Stimulated activated CD4-positive, alpha-beta T cell treated with anti-CD3 and anti-CD28 coated beads, Interleukin-4, amount 100 ng/mL, for 24 hours (primary cell): ENCODE measurements at regions not wholly inside any gene's neighbourhood (a gene's known extent, or its start where the extent isn't known, plus 50 kb on each side); places are given as distances from the start of the nearest gene placed in this dataset.

ENCODE experiments used
- DNase-seq: peaks from one replicate; pipeline ENCODE4 v3.0.0-alpha.2; 2020

DNA sequence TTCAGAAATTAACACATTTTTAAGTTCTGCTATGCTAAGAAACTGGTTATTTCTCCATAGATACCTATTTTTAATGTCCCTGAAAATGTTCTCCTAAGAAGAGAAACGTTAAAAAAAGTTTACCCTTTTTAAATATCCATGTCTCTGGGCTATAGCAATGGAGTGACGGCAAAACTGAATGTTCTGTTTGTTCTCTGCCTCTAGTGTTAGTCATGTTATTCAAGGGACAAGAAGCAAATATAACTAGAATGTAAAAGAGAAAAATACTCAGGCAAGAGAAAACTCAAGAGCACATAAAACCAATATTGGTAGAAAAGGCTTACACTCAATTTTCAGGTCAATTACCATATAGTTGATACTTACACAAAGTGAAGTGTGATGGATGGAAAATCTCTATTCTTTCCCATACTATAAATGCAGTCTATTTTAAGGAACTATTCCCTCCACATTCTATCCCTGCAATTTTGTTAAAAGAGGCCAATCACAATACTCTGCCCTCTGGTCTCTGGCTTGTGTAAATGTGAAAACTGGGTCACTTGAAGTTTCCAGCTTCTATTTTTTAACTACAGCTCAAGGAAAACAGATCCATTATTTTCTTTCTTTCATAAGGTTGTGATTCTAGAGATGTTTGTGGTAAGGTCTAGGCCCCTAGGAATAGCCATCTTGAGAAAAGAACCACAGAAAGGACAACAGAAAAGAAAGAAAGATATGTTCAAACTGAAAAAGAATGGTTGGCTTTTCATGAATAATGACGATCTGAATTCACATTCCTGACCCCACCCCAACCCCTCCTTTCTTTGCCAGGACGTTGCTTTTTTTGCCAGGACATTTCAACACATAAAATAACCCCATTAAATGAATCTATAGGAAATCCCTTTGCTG lies 200.3 kb upstream of the FAM83B start:
- DNase-seq: no peak

DNA sequence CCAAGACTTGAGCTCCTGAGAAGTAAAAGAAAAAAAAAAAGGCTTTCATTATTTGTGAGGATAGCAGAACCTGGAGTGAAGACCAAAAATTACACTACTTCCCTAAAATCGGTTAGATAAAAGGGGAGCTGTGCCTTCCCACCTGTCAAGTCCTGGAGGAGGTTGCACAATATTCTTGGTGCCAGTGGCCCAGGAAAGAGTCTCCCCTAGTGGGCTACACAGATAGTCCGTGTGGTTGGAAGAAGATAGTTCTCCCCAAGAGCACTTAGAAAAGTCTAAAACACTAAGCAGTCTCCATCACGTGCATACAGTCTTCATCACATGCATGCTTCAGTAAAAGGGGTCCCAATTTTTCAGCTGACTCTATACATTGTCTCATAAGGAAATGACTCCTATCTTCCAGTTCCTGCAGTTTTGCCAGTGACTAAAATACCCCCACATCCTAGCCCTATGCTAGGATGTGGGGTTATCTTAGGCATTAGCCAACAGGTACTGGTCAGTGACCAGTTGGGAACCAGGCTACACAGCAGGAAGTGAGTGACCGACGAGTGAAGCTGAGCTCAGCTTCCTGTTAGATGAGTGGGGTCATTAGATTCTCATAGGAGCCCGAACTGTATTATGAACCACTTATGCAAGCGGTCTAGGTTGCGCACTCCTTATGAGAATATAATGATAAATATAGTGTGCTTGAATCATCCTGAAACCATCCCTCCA lies 199.5 kb upstream of the FAM83B start:
- no peak for DNase-seq

DNA sequence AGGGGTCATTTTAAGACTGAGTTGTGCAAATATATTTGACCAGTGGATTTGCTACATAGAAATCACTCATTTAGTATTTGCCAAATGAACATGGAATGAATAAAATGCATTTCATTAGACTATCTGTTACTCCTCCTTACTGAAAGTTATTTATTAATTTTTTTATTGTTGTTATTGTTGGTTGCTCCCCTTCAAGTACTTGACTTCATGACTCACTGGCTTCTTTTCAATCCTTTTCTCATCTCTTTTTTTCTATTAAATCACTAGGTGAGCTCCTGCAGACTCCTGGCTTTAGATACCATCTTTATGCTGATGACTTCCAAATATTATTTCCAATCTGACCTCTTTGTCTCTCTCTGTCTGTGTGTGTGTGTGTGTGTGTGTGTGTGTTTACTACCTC lies 192.2 kb upstream of the FAM83B start:
- DNase-seq: no peak

DNA sequence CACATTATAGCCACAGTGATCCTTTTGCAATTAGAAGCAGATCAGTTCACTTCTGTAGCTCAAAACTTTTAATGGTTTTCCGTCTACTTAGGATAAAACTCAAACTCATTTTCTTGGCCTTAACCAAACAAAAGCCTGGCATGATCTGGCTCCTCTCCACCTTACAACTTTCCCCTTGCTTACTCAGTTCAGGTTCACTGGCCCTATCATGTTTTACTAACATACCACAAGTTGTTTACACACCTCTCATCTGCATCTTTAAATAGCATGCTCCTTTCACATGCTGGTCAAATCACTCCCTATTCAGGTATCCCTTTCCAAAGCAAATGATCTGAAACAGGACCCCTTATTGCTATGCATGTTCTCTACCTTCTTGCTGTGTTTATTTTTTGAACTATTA lies 191.4 kb upstream of the FAM83B start:
- DNase-seq: no peak

DNA sequence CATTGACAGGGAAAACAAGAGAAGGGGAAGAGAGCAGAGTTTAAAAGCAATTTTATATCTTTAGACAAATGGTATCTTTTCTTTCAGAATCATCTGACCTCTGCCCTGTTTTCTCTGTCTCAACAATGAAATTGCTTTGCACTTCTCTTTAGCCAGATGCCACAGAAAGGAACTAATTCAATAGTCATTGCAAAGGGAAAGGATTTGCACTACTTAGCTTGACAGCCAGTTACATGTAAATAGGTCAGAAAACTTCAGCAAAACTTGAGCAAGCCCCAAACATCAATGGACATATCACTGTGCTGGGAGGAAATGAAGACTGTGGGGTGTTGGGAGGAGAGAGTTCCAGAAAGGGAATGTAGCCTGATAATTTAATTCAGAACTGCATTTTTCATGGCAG lies 181.3 kb upstream of the FAM83B start:
- no peak for DNase-seq

DNA sequence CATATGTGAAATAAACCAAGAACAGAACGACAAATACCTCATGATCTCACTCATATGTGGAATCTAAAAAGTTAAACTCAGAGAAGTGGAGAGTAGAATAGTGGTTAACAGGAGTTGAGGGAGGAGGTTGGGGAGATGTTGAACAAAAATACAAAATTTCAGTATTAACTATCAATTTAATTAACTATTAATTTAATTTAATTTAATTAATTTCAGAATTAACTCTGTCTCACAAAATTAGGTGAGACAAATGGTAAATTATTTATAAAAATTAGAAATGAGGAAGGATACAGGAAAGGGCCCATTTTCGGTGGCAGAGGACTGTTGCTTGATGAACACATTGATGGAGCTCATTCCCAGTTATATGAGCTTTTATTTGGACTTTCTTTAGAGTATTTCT lies 166.0 kb upstream of the FAM83B start:
- no peak for DNase-seq

DNA sequence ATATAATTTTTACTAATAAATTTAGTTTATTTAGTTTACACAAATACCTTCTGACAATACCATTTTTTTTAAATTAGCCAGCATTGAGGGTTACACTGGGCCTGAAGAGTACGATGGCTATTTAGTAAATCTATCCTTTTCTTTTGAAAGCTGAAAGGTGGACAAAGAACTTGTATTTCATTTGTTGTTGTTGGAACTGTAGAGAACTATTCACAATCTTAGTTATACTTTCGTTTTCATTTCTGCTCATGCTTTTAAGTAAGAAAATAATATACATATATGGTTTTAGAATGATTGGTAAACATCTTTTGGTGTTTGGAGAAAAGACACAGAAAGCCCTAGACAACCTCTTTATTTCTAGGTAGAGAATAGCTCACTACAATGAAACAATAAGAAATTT lies 165.3 kb upstream of the FAM83B start:
- DNase-seq: no peak

DNA sequence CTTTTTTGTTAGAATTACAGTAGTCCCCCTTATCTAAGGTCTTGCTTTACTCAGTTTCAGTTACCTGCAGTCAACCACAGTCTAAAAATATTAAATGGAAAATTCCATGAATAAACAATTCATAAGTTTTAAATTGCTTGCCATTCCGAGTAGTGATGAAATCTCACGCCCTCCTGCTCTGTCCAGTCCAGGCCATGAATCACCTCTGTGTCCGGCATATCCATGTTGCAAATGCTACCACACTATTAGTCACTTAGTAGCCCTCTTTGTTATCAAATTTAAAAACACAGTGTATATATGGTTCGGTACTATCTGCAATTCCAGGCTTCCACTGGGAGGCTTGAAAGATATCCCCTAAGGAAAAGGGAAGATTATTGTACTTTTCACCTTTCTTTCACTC lies 164.6 kb upstream of the FAM83B start:
- DNase-seq: no peak

DNA sequence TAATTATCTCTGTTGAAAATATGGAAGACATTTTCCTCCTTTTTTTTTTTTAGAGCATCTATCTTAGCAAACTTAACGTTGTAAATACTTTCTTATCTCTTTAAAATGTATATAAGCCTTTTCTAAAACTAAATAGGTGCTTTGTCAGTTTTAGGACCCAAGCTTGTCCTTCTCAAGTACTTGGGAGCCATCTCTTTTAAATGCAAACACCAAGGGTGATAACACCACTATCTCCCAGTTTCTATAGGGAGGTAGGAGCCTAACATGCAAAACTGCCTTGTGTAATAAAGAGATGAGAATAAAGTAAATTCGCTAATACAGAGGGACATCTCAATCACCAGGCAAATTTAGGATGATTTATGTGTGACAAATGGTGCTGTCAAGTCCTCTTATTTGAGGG lies 157.0 kb upstream of the FAM83B start:
- no peak for DNase-seq

DNA sequence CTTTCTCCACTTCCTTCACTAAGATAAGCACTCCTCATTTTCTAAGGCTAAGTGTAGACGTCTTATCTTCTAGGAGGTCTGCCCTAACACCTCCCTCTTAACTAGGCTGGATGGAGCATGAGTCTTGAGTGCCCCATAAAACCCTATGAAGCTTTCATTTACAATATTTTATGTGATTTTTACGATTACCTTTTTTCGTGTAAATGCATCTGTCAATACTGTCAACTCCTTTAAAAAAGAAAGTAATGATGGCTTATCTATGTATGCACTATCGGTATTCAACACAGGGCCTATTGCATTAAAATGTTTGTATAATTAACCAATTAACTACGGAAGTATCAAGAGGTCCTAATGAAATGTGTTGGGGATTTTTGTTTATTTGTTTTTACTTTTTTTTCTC lies 156.0 kb upstream of the FAM83B start:
- no peak for DNase-seq

DNA sequence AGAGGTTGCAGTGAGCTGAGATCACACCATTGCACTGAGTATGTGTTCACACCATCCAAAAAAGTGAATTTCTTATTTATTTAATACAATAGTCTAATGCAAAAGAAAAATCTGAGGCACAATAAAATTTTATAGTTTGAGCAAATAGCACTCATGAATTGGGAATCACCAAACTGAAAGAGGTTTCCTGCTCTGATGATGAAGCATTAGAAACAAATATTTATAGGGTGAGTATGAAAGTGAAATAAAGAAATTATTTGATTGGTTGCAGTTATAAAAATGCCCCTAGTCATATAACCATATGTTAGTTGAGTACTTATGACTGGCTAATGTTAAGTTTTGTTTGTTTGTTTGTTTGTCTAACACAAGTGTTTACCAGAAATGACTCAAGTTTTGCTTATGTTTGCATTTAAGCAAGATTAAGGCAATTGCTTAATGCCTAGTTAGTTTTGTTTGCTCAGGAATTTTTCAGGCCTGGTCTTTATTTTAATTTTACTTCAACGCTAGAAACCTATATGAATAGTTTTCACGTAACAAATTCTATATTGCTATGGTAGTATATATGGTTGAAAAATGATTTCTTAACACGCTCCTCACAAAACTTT lies 151.5 kb upstream of the FAM83B start:
- no peak for DNase-seq

DNA sequence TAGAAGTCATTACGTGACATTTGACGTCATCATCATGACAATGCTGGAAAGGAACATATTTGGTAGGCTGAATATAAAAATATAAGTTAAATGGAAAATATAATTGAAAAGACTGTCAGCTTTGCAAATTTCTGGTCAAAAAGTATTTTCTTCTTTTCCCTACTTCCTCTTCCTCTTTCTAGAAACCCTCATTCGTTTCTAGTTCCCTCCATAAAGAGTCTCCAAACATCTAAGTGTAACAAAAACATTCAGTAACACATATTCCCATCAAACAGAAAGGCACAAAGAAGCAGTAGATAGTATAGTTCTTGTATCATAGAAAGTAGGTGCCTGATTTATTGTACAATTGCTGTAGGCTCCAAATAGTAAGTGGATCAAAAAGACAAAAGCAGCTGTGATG lies 150.8 kb upstream of the FAM83B start:
- no peak for DNase-seq

DNA sequence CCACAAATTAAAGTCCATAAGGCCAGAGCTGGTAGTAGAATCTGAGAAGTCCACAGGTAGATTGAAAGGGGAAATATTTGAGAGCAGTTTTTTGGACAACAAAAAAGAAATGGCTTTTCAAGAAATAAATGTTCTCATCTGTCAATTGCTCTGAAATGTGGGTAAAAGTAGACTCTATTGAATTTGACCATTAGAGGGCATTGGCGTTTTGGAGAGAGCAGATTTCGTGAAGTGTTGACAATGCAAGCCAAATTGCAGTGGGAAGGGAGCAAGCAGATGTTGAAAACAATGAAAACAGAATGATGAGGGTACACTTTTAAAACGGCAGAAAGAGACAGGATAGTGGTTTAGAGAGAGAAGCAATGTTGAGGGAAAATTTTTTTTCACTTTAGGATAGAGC lies 149.1 kb upstream of the FAM83B start:
- no peak for DNase-seq

DNA sequence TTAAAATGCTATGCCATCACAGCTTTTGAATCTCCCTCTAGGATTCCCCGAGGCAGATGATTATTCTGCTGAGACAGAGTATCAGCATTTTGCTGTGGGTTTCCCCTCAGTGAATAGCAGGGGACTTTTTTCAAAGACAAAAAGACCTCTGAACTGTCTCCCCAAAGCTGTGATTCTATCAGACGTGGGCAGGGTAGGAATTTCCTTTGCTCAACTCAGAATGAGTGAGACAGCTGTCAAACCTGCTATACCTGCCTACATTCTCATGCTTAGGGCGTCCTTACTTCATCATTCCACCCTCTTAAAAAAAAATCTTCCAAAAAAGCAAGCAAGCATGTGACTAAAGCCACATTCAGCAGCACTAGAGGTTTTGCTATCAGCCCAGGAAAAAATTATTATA lies 147.6 kb upstream of the FAM83B start:
- no peak for DNase-seq

DNA sequence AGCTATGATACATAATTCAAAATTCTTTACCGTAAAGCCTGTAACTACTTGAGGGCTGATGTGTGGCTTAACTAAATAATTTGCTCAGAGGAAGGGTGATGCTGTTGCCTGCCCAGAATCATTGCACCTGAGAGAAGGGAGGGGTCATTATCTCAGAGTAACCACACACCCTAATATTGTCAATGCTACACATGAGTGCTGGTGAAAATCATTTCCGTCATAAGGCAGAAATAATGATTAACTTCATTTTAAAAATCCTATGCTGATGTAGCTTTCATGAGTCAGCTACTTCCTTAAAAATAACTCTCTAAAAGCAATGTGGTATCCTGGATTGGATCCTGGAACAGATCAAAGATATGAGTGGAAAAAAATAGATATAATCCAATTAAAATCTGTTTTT lies 146.4 kb upstream of the FAM83B start:
- no peak for DNase-seq

DNA sequence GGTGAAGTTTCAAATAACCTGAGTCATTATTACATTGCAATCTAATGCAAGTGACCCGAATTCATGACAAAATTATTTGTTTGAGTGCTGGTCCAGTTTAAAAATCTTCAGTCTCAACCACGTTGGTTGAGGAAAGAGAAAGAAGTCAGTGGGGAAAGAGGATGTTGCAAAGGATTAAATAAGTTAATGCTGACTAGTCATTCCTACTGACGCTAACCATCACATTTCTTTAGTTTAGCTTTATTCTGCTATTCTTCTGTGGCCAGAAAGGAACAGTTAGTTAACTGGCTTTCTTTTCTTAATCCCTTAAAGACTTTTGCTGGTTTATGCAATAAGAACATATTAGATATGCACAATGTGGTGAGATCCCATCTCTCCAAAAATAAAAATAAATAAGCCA lies 143.8 kb upstream of the FAM83B start:
- no peak for DNase-seq

DNA sequence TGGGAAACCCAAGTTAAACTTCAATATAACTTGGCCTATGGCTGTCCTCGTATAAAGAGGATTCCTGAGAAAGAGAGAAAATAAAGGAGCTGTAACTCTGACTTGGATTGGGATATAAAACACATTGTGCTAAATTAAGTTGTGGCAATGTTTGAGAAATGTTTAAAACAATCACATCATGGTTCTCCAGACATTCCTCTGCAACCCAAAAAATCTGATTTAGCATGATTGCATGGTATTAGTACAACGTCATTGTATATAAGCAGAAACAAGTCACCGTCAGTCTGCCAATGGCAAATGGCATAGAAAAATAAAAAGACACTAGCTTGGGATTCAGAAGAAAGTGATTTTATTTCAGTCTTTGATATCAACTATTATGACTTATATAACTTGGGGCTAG lies 140.2 kb upstream of the FAM83B start:
- DNase-seq: no peak

DNA sequence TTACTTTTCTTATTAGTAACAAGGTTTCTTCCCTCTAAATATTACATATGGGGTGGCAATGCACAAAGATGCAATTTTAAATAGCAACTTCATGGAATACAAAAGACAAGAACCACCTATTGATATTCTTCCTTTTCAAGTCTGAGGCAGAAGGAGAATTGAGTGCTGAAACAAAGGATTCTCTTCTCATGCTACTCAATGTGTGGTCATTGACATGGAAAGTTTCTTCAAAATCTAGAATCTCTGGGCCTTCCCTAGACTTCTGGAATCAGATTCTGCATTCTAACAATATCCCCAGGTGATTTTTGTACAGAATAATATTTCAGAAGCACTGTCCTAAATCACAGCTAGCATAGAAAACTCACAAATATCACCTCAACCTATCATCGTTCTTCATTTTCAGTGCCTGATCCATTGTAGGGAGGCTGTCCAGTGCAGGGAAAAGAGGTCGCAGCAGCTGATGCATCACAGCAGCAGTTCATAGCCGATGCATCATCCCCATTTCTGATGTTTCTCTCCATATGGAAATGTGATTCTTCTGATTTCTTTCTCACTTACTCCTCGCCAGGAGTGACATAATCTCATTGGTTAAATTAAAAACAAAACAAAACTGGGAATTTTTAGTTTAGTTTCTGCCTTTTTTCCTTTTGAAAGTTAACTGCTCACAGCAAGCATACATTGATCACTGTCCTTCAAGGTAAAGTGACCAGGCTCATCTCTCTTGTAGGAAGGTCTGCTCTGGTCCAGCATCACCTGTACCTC lies 139.5 kb upstream of the FAM83B start:
- DNase-seq: no peak

DNA sequence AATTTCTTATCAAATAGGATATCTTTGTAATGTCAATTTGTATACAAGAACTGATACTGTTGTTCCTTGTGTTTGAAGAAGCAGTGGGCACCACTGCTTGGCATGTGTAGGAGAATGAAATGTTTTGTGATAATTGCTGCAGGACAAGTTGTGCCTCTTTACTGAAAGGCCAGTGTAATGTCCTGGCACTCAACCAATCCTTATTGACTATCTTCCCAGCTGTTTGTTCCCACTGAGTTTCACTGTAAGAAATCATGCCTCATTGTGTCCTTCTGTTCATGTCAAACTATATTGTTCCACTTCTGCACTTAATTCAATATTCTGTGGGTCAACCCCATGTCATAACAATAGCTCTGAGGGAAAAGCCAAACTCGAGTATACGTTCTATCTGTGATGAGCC lies 136.1 kb upstream of the FAM83B start:
- no peak for DNase-seq

DNA sequence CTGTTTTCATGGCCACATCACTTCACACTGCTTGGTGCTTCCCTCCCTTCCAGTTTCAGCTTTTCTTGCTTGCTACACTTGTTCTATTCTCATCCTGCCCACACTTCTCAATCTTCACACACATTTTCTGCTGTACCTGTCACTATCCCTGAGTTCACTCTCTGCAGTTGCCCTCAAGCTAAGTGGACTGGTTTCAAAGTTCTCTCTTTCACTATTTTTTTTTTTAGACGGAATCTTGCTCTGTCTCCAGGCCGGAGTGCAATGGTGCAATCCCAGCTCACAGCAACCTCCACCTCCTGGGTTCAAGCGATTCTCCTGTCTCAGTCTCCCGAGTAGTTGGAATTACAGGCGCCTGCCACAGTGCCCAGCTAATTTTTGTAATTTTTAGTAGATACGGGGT lies 130.6 kb upstream of the FAM83B start:
- no peak for DNase-seq

DNA sequence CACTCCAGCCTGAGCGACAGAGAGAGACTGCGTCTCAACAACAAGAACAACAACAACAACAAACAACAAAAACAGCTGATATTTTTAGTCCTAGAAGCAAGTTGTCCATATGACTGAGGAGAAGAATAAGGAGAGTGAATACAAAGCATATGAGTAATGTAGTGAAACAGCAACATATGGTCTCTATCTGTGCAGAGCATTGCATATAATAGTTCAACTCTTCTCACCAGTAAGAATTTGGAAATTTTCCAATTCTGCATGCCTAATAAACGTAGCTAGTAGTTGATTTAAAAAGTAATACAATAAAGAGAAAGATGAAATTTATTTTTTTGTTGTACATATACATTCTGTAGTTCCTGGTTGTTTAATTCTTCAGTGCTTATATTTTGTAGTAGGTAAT lies 129.7 kb upstream of the FAM83B start:
- no peak for DNase-seq

DNA sequence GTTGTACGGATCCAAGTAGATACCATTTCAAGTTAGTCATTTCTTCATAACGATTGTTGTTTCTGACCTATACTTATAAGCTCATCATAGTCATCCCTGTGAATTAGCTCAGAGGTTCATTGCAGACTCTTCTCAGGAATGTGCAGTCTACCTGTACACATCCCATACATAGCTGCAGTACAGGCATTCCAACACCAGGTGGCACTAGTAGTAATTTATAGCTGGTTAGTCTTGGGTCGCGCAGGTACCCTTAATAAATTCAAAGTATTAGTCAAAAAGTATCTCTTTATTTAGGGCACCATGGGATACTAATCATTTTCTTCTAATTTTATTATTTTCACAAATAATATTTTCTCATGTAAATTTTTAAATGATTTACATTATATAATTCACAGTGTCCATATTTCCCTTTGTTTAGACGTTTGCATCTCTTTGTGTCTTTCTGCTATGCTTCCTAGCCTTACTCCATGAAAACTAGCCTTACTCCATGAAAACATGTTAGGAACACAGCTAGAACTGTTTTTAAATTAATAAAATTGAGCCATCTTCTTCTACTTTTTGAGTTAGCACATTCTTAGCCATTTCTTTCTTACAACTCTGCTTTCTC lies 128.6 kb upstream of the FAM83B start:
- peak; percentile 55 for DNase-seq

DNA sequence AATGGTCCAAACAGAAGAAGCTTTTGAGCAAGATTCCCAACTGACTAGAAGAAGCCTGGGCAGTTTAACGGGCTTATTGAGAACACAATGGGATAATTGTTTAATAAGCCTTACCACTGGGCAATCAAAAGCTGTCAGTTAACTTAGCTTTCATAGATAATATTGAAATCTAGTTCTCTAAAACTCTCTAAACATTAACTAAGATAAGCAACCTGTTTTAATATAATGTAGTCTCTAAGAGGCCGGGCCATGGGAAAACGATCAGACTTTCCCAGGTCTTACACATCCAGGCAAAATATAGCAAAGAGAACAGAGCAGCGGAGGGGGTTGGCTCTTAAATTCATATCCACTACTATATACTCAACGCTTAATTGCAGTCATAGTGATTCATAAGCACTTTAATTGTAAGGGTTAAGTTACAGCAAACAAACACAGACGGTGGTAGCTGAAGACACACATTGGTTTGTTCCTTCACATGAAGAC lies 128.0 kb upstream of the FAM83B start:
- no peak for DNase-seq
